Naive B cell (primary cell): ENCODE measurements at regions not wholly inside any gene's neighbourhood (a gene's known extent, or its start where the extent isn't known, plus 50 kb on each side); places are given as distances from the start of the nearest gene placed in this dataset.

Experiments used
- ATAC-seq, 2 donors: fragments of 150-1000 bp; cut with Tn5 transposase; 2 replicates each; pipeline ENCODE4 v1.10.0; 2021; ENCODE audit warnings: low read depth in 2 of 2, mild to moderate bottlenecking in 2 of 2, moderate library complexity in 2 of 2
- DNase-seq: peaks from one replicate; pipeline ENCODE4 v3.0.0; 2022
- H3K27ac Mint-ChIP-seq, 6 donors: one replicate each; pipeline ENCODE4 v1.8.0; 2020 to 2022; ENCODE audit warnings: mild to moderate bottlenecking in 6 of 6, mixed read lengths in 6 of 6, moderate library complexity in 5 of 6, inconsistent platforms in 2 of 6
- H3K27me3 Mint-ChIP-seq, 3 donors: one replicate each; pipeline ENCODE4 v1.8.0; 2021 to 2022; ENCODE audit warnings: mixed read lengths in 3 of 3, mild to moderate bottlenecking in 1 of 3
- H3K36me3 Mint-ChIP-seq, 2 donors: one replicate each; pipeline ENCODE4 v1.8.0; 2020 to 2022; ENCODE audit warnings: mixed read lengths in 2 of 2, inconsistent platforms in 1 of 2, mild to moderate bottlenecking in 1 of 2
- H3K4me1 Mint-ChIP-seq, 3 donors: one replicate each; pipeline ENCODE4 v1.8.0; 2020 to 2022; ENCODE audit warnings: mixed read lengths in 3 of 3, inconsistent platforms in 1 of 3, mild to moderate bottlenecking in 1 of 3, moderate library complexity in 1 of 3
- H3K4me3 Mint-ChIP-seq, 8 donors: one replicate each; pipeline ENCODE4 v1.8.0; 2020 to 2022; ENCODE audit warnings: mild to moderate bottlenecking in 8 of 8, mixed read lengths in 8 of 8, moderate library complexity in 8 of 8, inconsistent platforms in 2 of 8
- H3K9me3 Mint-ChIP-seq, 7 donors: one replicate each; pipeline ENCODE4 v1.8.0; 2020 to 2022; ENCODE audit warnings: mixed read lengths in 7 of 7, mild to moderate bottlenecking in 5 of 7, inconsistent platforms in 2 of 7, moderate library complexity in 1 of 7

GRCh38 chr1:63223426-63223825, 98.9 kb upstream of the FOXD3 start:
- Mint-ChIP-seq H3K4me1 (no peaks in the 10 kb centered on the region), H3K4me3 (no peak overlapping the region), H3K27ac (no peak overlapping the region), H3K27me3 (peaks cover 8 to 18% (median 16%) of the 10 kb centered on the region in 3 donors), H3K9me3 (no peaks in the 10 kb centered on the region), H3K36me3 (no peaks in the 10 kb centered on the region)
- no peak for DNase-seq
- ATAC-seq = no peak

GRCh38 chr1:63230722-63231121, 91.6 kb upstream of the FOXD3 start:
- Mint-ChIP-seq H3K4me1 (no peaks in the 10 kb centered on the region), H3K27ac (no peak overlapping the region), H3K36me3 (no peaks in the 10 kb centered on the region), H3K4me3 (no peak overlapping the region), H3K27me3 (peaks cover 4 to 17% (median 6%) of the 10 kb centered on the region in 3 donors), H3K9me3 (peaks cover 0 to 13% (median 6%) of the 10 kb centered on the region in 7 donors)
- DNase-seq (no peak), ATAC-seq (no peak)

- Mint-ChIP-seq H3K9me3 (peaks cover 0 to 18% (median 6%) of the 10 kb centered on the region in 7 donors), H3K36me3 (no peaks in the 10 kb centered on the region), H3K27ac (no peak overlapping the region), H3K4me3 (no peak overlapping the region), H3K27me3 (peaks cover 12 to 18% (median 13%) of the 10 kb centered on the region in 3 donors), H3K4me1 (no peaks in the 10 kb centered on the region)
- DNase-seq (no peak), ATAC-seq (no peak)
Observed at GRCh38 chr1:63238721-63239120, 83.6 kb upstream of the FOXD3 start.

- no peak for ATAC-seq
- H3K27ac Mint-ChIP-seq = no peak overlapping the region
Observed at GRCh38 chr1:63245186-63245585, 77.2 kb upstream of the FOXD3 start.

GRCh38 chr1:63248216-63248615, 74.2 kb upstream of the FOXD3 start:
- H3K4me3 Mint-ChIP-seq = no peak overlapping the region
- H3K9me3 Mint-ChIP-seq = peaks cover 0 to 21% (median 8%) of the 10 kb centered on the region in 7 donors
- H3K36me3 Mint-ChIP-seq = peaks cover 0 to 8% of the 10 kb centered on the region in 2 donors
- H3K27me3 Mint-ChIP-seq = no peaks in the 10 kb centered on the region
- no peak overlapping the region for H3K27ac Mint-ChIP-seq
- H3K4me1 Mint-ChIP-seq = no peaks in the 10 kb centered on the region
- no peak for DNase-seq
- ATAC-seq = no peak

More at GRCh38 chr1:63245186-63245585, 77.2 kb upstream of the FOXD3 start:
- Mint-ChIP-seq H3K36me3 (peaks cover 0 to 8% of the 10 kb centered on the region in 2 donors), H3K9me3 (peaks cover 0 to 18% (median 6%) of the 10 kb centered on the region in 7 donors), H3K4me1 (no peaks in the 10 kb centered on the region), H3K27me3 (no peaks in the 10 kb centered on the region), H3K4me3 (no peak overlapping the region)
- DNase-seq = no peak

- Mint-ChIP-seq H3K27me3 (peaks cover 9 to 22% (median 10%) of the 10 kb centered on the region in 3 donors), H3K27ac (no peak overlapping the region), H3K36me3 (no peaks in the 10 kb centered on the region), H3K4me1 (no peaks in the 10 kb centered on the region), H3K4me3 (no peak overlapping the region), H3K9me3 (peaks cover 0 to 3% (median 0%) of the 10 kb centered on the region in 7 donors)
- ATAC-seq = no peak
- DNase-seq = no peak
Observed at GRCh38 chr1:63255153-63255552, 67.2 kb upstream of the FOXD3 start.

- Mint-ChIP-seq H3K9me3 (peaks cover 0 to 3% (median 0%) of the 10 kb centered on the region in 7 donors), H3K4me3 (no peak overlapping the region), H3K36me3 (no peaks in the 10 kb centered on the region), H3K27me3 (peaks cover 23 to 51% (median 34%) of the 10 kb centered on the region in 3 donors), H3K4me1 (no peaks in the 10 kb centered on the region), H3K27ac (no peak overlapping the region)
- ATAC-seq (no peak), DNase-seq (no peak)
Observed at GRCh38 chr1:63261736-63262458, 60.5 kb upstream of the FOXD3 start.

GRCh38 chr1:63262459-63262770, 60.0 kb upstream of the FOXD3 start:
- DNase-seq (no peak), ATAC-seq (no peak)
- Mint-ChIP-seq H3K9me3 (peaks cover 0 to 3% (median 0%) of the 10 kb centered on the region in 7 donors), H3K27me3 (peaks cover 21 to 49% (median 36%) of the 10 kb centered on the region in 3 donors), H3K36me3 (no peaks in the 10 kb centered on the region), H3K4me3 (no peak overlapping the region), H3K27ac (no peak overlapping the region), H3K4me1 (no peaks in the 10 kb centered on the region)

- Mint-ChIP-seq H3K9me3 (peaks cover 0 to 3% (median 0%) of the 10 kb centered on the region in 7 donors), H3K27me3 (peaks cover 21 to 46% (median 35%) of the 10 kb centered on the region in 3 donors), H3K36me3 (no peaks in the 10 kb centered on the region), H3K4me1 (no peaks in the 10 kb centered on the region), H3K4me3 (no peak overlapping the region), H3K27ac (no peak overlapping the region)
- ATAC-seq (no peak), DNase-seq (no peak)
Observed at GRCh38 chr1:63264161-63264560, 58.2 kb upstream of the FOXD3 start.

GRCh38 chr1:63266857-63267256, 55.5 kb upstream of the FOXD3 start:
- Mint-ChIP-seq H3K4me1 (no peaks in the 10 kb centered on the region), H3K27ac (no peak overlapping the region), H3K4me3 (no peak overlapping the region), H3K9me3 (peaks cover 0 to 2% (median 0%) of the 10 kb centered on the region in 7 donors), H3K27me3 (peaks cover 24 to 27% (median 25%) of the 10 kb centered on the region in 3 donors), H3K36me3 (no peaks in the 10 kb centered on the region)
- DNase-seq (no peak), ATAC-seq (no peak)

- Mint-ChIP-seq H3K27me3 (peaks cover 16 to 31% (median 30%) of the 10 kb centered on the region in 3 donors), H3K4me3 (no peak overlapping the region), H3K4me1 (no peaks in the 10 kb centered on the region), H3K9me3 (peaks cover 0 to 1% (median 0%) of the 10 kb centered on the region in 7 donors), H3K36me3 (no peaks in the 10 kb centered on the region), H3K27ac (no peak overlapping the region)
- ATAC-seq (no peak), DNase-seq (no peak)
Observed at GRCh38 chr1:63268876-63269275, 53.5 kb upstream of the FOXD3 start.

GRCh38 chr1:63269571-63269970, 52.8 kb upstream of the FOXD3 start:
- no peaks in the 10 kb centered on the region for H3K4me1 Mint-ChIP-seq
- DNase-seq (no peak), ATAC-seq (no peak)
- no peaks in the 10 kb centered on the region for H3K36me3 Mint-ChIP-seq
- no peak overlapping the region for H3K4me3 Mint-ChIP-seq
- H3K27me3 Mint-ChIP-seq = peaks cover 16 to 31% (median 30%) of the 10 kb centered on the region in 3 donors
- peaks cover 0 to 1% (median 0%) of the 10 kb centered on the region in 7 donors for H3K9me3 Mint-ChIP-seq
- H3K27ac Mint-ChIP-seq = no peak overlapping the region
